PC-3 (cell line): ENCODE measurements at regions not wholly inside any gene's neighbourhood (a gene's known extent, or its start where the extent isn't known, plus 50 kb on each side); places are given as distances from the start of the nearest gene placed in this dataset.

Experiments
- ATAC-seq: fragments of 200-7000 bp; cut with Tn5 transposase; 2 replicates; pipeline ENCODE4 v1.9.1; 2020; ENCODE audit warnings: mild to moderate bottlenecking, moderate library complexity
- BruUV-seq: library from RNA; stranded (reverse); fragments of 400-500 nt; replicated peaks from 2 replicates; lab custom pipeline; 2021; lab: Mats Ljungman, UMichigan
- CTCF ChIA-PET: fragments of 300-600 bp; sonication (Branson Sonifier 250); formaldehyde crosslinking; loops from one replicate; lab custom pipeline; 2022; ENCODE audit warnings: antibody characterized with exemption; lab: Charles Lee
- POLR2A ChIA-PET: fragments of 300-600 bp; sonication (Branson Sonifier 250); formaldehyde crosslinking; loops from one replicate; lab custom pipeline; 2022; ENCODE audit warnings: antibody characterized with exemption; ENCODE audit not compliant: unreplicated experiment; lab: Charles Lee
- DNase-seq: peaks from one replicate; pipeline ENCODE4 v3.0.0-alpha.2; 2015
- H2AFZ ChIP-seq: fragments of 300-600 bp; sonication (generic); 2 replicates; pipeline ENCODE4 v1.6.0; 2016; ENCODE audit warnings: antibody characterized with exemption, low read length
- H3F3A ChIP-seq: fragments of 300-600 bp; sonication (generic); one replicate; pipeline ENCODE4 v1.6.0; 2017; ENCODE audit warnings: antibody characterized with exemption, low read length, control low read depth, mild to moderate bottlenecking; ENCODE audit not compliant: unreplicated experiment
- H3K27ac ChIP-seq: fragments of 300-600 bp; sonication (generic); 2 replicates; pipeline ENCODE4 v1.5.1; 2016; ENCODE audit warnings: mild to moderate bottlenecking, low read length
- H3K27me3 ChIP-seq: fragments of 300-600 bp; sonication (generic); 2 replicates; pipeline ENCODE4 v1.6.1; 2016; ENCODE audit warnings: low read length, mixed read lengths
- H3K36me3 ChIP-seq: fragments of 300-600 bp; sonication (generic); 2 replicates; pipeline ENCODE4 v1.6.1; 2016; ENCODE audit warnings: low read depth, mixed run types, low read length, mixed read lengths
- H3K4me1 ChIP-seq: fragments of 300-600 bp; sonication (generic); 2 replicates; pipeline ENCODE4 v1.5.1; 2016; ENCODE audit warnings: low read length; ENCODE audit not compliant: insufficient read depth
- H3K4me2 ChIP-seq: fragments of 300-600 bp; sonication (generic); 2 replicates; pipeline ENCODE4 v1.6.0; 2016; ENCODE audit warnings: low read length
- H3K4me3 ChIP-seq: fragments of 300-600 bp; sonication (generic); 2 replicates; pipeline ENCODE4 v1.5.1; 2016; ENCODE audit warnings: mild to moderate bottlenecking, low read length, mixed read lengths
- H3K79me2 ChIP-seq: fragments of 300-600 bp; sonication (generic); 2 replicates; pipeline ENCODE4 v1.6.1; 2017; ENCODE audit warnings: low read length, mixed read lengths
- H3K9ac ChIP-seq: fragments of 300-600 bp; sonication (generic); 2 replicates; pipeline ENCODE4 v1.6.0; 2016; ENCODE audit warnings: mild to moderate bottlenecking, low read length
- H3K9me2 ChIP-seq: fragments of 300-600 bp; sonication (generic); replicated peaks from 2 replicates; pipeline ENCODE4 v1.6.1; 2016; ENCODE audit warnings: mixed run types, low read length, mixed read lengths
- H3K9me3 ChIP-seq: fragments of 300-600 bp; sonication (generic); 2 replicates; pipeline ENCODE4 v1.6.1; 2016; ENCODE audit warnings: low read length, mixed read lengths
- H4K20me1 ChIP-seq: fragments of 300-600 bp; sonication (generic); 2 replicates; pipeline ENCODE4 v1.6.1; 2016; ENCODE audit warnings: low read length, mixed read lengths
- EZH2 ChIP-seq: fragments of 300-600 bp; sonication (generic); IDR thresholded peaks from one replicate; pipeline ENCODE4 v1.6.1; 2017; ENCODE audit warnings: antibody characterized with exemption, mild to moderate bottlenecking, low read length; ENCODE audit not compliant: unreplicated experiment
- EZH2phosphoT487 ChIP-seq: fragments of 300-600 bp; sonication (generic); IDR thresholded peaks from 2 replicates; pipeline ENCODE4 v1.6.1; 2018; ENCODE audit warnings: mild to moderate bottlenecking, antibody characterized with exemption, low read length, borderline replicate concordance
- intact Hi-C: fragments of 100-400 bp; cut with micrococcal nuclease; formaldehyde crosslinking; loops from 2 replicates; pipeline ENCODE4 v1.9.0; 2023
- TF ChIP-seq, protein P1 (sequence below): fragments of 300-600 bp; sonication (generic); conservative IDR thresholded peaks from 2 replicates; pipeline ENCODE4 v1.5.1; 2017; ENCODE audit warnings: antibody characterized with exemption, low read depth, mild to moderate bottlenecking, low read length

GRCh38 chr7:121486590-121486989 is 90.5 kb upstream of the FAM3C start:
- no peaks in the 10 kb centered on the region for H3K27me3 ChIP-seq
- H2AFZ ChIP-seq = no peak overlapping the region
- CTCF ChIA-PET = no interaction called here

GRCh38 chr7:121485467-121486243 is 89.5 kb upstream of the FAM3C start:
- Histone ChIP-seq H3K9me3 (no peaks in the 10 kb centered on the region), H3K9ac (no peak overlapping the region), H3K27me3 (no peaks in the 10 kb centered on the region), H3F3A (no peaks in the 10 kb centered on the region), H3K79me2 (no peaks in the 10 kb centered on the region), H2AFZ (no peak overlapping the region), H3K9me2 (no peaks in the 10 kb centered on the region), H3K27ac (no peak overlapping the region), H3K4me3 (no peak overlapping the region), H3K36me3 (no peaks in the 10 kb centered on the region), H4K20me1 (no peaks in the 10 kb centered on the region), H3K4me1 (peaks cover 21% of the 10 kb centered on the region), H3K4me2 (no peak overlapping the region)
- intact Hi-C loops = no loop called here
- TF ChIP-seq EZH2 (no peak), EZH2phosphoT487 (no peak)
- TF ChIP-seq, protein P1, sequence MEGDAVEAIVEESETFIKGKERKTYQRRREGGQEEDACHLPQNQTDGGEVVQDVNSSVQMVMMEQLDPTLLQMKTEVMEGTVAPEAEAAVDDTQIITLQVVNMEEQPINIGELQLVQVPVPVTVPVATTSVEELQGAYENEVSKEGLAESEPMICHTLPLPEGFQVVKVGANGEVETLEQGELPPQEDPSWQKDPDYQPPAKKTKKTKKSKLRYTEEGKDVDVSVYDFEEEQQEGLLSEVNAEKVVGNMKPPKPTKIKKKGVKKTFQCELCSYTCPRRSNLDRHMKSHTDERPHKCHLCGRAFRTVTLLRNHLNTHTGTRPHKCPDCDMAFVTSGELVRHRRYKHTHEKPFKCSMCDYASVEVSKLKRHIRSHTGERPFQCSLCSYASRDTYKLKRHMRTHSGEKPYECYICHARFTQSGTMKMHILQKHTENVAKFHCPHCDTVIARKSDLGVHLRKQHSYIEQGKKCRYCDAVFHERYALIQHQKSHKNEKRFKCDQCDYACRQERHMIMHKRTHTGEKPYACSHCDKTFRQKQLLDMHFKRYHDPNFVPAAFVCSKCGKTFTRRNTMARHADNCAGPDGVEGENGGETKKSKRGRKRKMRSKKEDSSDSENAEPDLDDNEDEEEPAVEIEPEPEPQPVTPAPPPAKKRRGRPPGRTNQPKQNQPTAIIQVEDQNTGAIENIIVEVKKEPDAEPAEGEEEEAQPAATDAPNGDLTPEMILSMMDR = no peak
- CTCF ChIA-PET = no interaction called here
- BruUV-seq = no TSS peak
- DNase-seq (no peak), ATAC-seq (no peak)
- POLR2A ChIA-PET = no interaction called here

More at GRCh38 chr7:121486590-121486989, 90.5 kb upstream of the FAM3C start:
- H3K9ac ChIP-seq = no peak overlapping the region
- H4K20me1 ChIP-seq = no peaks in the 10 kb centered on the region
- intact Hi-C loops = no loop called here
- no peak overlapping the region for H3K27ac ChIP-seq
- H3K9me3 ChIP-seq = no peaks in the 10 kb centered on the region
- H3K4me1 ChIP-seq = peaks cover 17% of the 10 kb centered on the region
- no peaks in the 10 kb centered on the region for H3K36me3 ChIP-seq
- H3K4me3 ChIP-seq = no peak overlapping the region
- DNase-seq (no peak), ATAC-seq (no peak)
- POLR2A ChIA-PET = no interaction called here
- no peaks in the 10 kb centered on the region for H3K9me2 ChIP-seq
- no peak overlapping the region for H3K4me2 ChIP-seq
- no peaks in the 10 kb centered on the region for H3K79me2 ChIP-seq
- no peaks in the 10 kb centered on the region for H3F3A ChIP-seq
- no TSS peak for BruUV-seq
- TF ChIP-seq, protein P1 = no peak
- TF ChIP-seq EZH2 = no peak

DNA sequence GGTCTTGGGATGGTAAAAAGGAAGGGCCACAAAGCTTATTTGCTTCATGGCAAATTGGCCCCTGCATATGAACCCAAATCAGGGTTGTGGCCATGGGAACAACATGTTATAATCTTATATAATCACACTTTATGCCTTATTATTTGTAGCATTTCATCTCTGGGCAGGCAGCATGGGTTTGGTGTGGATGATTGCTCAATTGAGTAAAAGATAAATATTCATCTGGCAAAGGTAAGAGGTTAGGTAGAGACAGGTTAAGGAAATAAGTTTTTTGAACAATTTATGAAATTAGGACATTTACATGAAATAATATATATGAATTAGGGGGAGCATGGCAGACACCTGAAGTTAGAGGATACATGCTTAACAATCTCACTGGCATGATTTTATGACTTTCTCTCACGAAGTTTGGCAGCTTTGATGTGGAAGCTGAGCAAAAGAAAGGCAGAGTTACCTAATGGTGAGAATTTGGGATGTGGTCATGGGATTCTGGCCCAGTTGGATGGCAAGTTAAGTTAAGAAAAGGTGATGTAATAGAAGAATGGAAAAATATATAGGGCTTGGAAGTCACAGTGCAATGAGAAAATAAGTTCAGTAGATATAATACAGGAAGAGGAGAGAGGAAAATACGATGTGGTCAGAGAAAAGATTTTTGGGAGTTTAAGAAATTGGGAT is 88.1 kb upstream of the FAM3C start:
- Histone ChIP-seq H3K36me3 (no peaks in the 10 kb centered on the region), H3K9me3 (no peaks in the 10 kb centered on the region), H2AFZ (no peak overlapping the region), H3K27ac (no peak overlapping the region), H3K4me1 (peaks cover 30% of the 10 kb centered on the region), H3K79me2 (no peaks in the 10 kb centered on the region), H3K27me3 (no peaks in the 10 kb centered on the region), H3F3A (no peaks in the 10 kb centered on the region), H3K9ac (no peak overlapping the region), H3K9me2 (no peaks in the 10 kb centered on the region), H3K4me3 (no peak overlapping the region), H4K20me1 (no peaks in the 10 kb centered on the region), H3K4me2 (no peak overlapping the region)
- TF ChIP-seq EZH2phosphoT487 (no peak), EZH2 (no peak)
- TF ChIP-seq, protein P1 = no peak
- DNase-seq (no peak), ATAC-seq (no peak)
- ChIA-PET CTCF (no interaction called here), POLR2A (no interaction called here)
- BruUV-seq = no TSS peak
- intact Hi-C loops = loop anchor here (5.0 kb wide), 1 partner anchor 87 kb away; the partner anchor contains the start of gene FAM3C
